ENCODE measurements at regions not wholly inside any gene's neighbourhood (a gene's known extent, or its start where the extent isn't known, plus 50 kb on each side); places are given as distances from the start of the nearest gene placed in this dataset.

DNA sequence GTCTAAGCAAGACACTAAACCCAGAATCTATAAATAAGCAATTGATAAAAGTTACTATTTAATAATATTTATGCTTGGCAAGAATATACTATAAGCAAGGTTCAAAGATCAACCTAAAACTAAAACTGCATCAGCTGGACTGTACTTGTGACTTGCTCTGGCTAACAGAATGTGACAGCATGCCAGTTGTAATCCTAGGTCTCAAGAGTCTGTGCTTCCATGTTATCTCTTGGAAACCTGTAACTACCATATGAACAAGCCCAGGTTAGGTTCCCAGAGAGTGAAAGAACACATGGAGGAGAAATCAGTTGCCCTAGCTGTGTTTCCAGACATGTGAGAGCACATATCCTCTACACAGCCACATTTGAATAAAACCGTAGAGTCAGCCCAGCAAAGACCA is 297.4 kb downstream of the CDH2 start:
- TF ChIP-seq, protein P1, sequence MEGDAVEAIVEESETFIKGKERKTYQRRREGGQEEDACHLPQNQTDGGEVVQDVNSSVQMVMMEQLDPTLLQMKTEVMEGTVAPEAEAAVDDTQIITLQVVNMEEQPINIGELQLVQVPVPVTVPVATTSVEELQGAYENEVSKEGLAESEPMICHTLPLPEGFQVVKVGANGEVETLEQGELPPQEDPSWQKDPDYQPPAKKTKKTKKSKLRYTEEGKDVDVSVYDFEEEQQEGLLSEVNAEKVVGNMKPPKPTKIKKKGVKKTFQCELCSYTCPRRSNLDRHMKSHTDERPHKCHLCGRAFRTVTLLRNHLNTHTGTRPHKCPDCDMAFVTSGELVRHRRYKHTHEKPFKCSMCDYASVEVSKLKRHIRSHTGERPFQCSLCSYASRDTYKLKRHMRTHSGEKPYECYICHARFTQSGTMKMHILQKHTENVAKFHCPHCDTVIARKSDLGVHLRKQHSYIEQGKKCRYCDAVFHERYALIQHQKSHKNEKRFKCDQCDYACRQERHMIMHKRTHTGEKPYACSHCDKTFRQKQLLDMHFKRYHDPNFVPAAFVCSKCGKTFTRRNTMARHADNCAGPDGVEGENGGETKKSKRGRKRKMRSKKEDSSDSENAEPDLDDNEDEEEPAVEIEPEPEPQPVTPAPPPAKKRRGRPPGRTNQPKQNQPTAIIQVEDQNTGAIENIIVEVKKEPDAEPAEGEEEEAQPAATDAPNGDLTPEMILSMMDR (conservative IDR thresholded peaks at IDR 0.05; ENCODE audit: low read depth, low read length) = no peak
- TF ChIP-seq RFX5 (IDR thresholded peaks at IDR 0.05; ENCODE audit: low read depth, low read length) (no peak), POLR2A (IDR thresholded peaks at IDR 0.05; ENCODE audit: low read depth, low read length) (no peak), MAFK (IDR thresholded peaks at IDR 0.05; ENCODE audit: low read depth, low read length) (no peak), MAZ (IDR thresholded peaks at IDR 0.05; ENCODE audit: borderline replicate concordance, low read depth, low read length) (no peak), BHLHE40 (IDR thresholded peaks at IDR 0.05; ENCODE audit: low read depth, low read length) (no peak), RAD21 (IDR thresholded peaks at IDR 0.05; ENCODE audit: low read length) (no peak), RCOR1 (IDR thresholded peaks at IDR 0.05; ENCODE audit: insufficient replicate concordance, low read length) (no peak), CEBPB (IDR thresholded peaks at IDR 0.05; ENCODE audit: low read depth, low read length) (no peak), CHD1 (IDR thresholded peaks at IDR 0.05; ENCODE audit: low read depth, low read length) (no peak)
- TF ChIP-seq, protein P2, sequence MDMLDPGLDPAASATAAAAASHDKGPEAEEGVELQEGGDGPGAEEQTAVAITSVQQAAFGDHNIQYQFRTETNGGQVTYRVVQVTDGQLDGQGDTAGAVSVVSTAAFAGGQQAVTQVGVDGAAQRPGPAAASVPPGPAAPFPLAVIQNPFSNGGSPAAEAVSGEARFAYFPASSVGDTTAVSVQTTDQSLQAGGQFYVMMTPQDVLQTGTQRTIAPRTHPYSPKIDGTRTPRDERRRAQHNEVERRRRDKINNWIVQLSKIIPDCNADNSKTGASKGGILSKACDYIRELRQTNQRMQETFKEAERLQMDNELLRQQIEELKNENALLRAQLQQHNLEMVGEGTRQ (IDR thresholded peaks at IDR 0.05; ENCODE audit: low read depth, low read length) = no peak
